AG20443 (cell line): ENCODE measurements at regions not wholly inside any gene's neighbourhood (a gene's known extent, or its start where the extent isn't known, plus 50 kb on each side); places are given as distances from the start of the nearest gene placed in this dataset.

ENCODE experiments used
- DNase-seq: peaks from one replicate; pipeline ENCODE4 v3.0.0; 2012; ENCODE audit warnings: low spot score, mixed read lengths

- DNase-seq = no peak
These were observed 1443.5 kb upstream of the IGFBP7 start for GRCh38 chr4:58553679-58554078.

- no peak for DNase-seq
These were observed 1442.8 kb upstream of the IGFBP7 start for GRCh38 chr4:58553031-58553430.

GRCh38 chr4:58551676-58552075, 1441.5 kb upstream of the IGFBP7 start:
- DNase-seq = no peak

- DNase-seq = no peak
These were observed 1433.3 kb upstream of the IGFBP7 start for GRCh38 chr4:58543465-58543864.

GRCh38 chr4:58541926-58542325, 1431.7 kb upstream of the IGFBP7 start:
- DNase-seq = no peak

GRCh38 chr4:58522765-58523382, 1412.7 kb upstream of the IGFBP7 start:
- no peak for DNase-seq

- DNase-seq = no peak
These were observed 1405.0 kb upstream of the IGFBP7 start for GRCh38 chr4:58515226-58515625.

- DNase-seq = no peak
These were observed 1404.1 kb upstream of the IGFBP7 start for GRCh38 chr4:58514299-58514698.

- DNase-seq = no peak
These were observed 1400.5 kb upstream of the IGFBP7 start for GRCh38 chr4:58510652-58511051.

- no peak for DNase-seq
These were observed 1396.9 kb upstream of the IGFBP7 start for GRCh38 chr4:58507079-58507478.

GRCh38 chr4:58502839-58503238, 1392.7 kb upstream of the IGFBP7 start:
- DNase-seq = no peak

GRCh38 chr4:58499182-58499581, 1389.0 kb upstream of the IGFBP7 start:
- no peak for DNase-seq

- DNase-seq = no peak
These were observed 1381.4 kb upstream of the IGFBP7 start for GRCh38 chr4:58491620-58492019.

- DNase-seq = no peak
These were observed 1367.8 kb upstream of the IGFBP7 start for GRCh38 chr4:58477950-58478349.

GRCh38 chr4:58477513-58477912, 1367.3 kb upstream of the IGFBP7 start:
- no peak for DNase-seq

GRCh38 chr4:58475097-58475496, 1364.9 kb upstream of the IGFBP7 start:
- DNase-seq = no peak

- DNase-seq = no peak
These were observed 1354.8 kb upstream of the IGFBP7 start for GRCh38 chr4:58465031-58465430.

- no peak for DNase-seq
These were observed 1346.7 kb upstream of the IGFBP7 start for GRCh38 chr4:58456727-58457384.

GRCh38 chr4:58453956-58454355, 1343.8 kb upstream of the IGFBP7 start:
- DNase-seq = no peak

GRCh38 chr4:58451707-58452106, 1341.5 kb upstream of the IGFBP7 start:
- no peak for DNase-seq

GRCh38 chr4:58435871-58436270, 1325.7 kb upstream of the IGFBP7 start:
- no peak for DNase-seq

GRCh38 chr4:58413849-58414248, 1303.7 kb upstream of the IGFBP7 start:
- DNase-seq = no peak

- DNase-seq = no peak
These were observed 1301.7 kb upstream of the IGFBP7 start for GRCh38 chr4:58411904-58412303.

- no peak for DNase-seq
These were observed 1296.6 kb upstream of the IGFBP7 start for GRCh38 chr4:58406762-58407161.
